ENCODE measurements at regions not wholly inside any gene's neighbourhood (a gene's known extent, or its start where the extent isn't known, plus 50 kb on each side); places are given as distances from the start of the nearest gene placed in this dataset.

DNA sequence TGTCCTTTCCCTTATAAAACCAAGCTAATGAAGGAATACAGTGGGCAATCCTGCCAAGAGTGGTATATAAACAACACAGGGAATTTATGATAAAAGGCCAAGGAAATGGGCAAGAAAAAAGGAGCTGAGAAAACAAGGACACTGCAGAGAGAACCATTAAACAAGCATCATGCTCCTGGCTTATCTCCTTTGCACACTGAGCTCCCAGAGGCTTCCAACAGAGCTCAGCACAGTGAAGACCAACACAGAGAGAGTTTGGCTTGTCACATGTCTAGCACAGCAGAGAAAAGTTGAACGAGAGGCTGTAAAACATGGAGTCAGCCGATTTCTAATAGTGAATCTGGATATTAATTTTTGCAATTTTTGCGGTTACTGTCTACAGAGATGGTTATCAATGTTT, 68.0 kb upstream of the KLF7 start:
- no peaks in the 10 kb centered on the region for H3K9me3 Mint-ChIP-seq
- peaks cover 10 to 15% of the 10 kb centered on the region in 2 donors for H3K4me1 Mint-ChIP-seq
- 90% methylated on average over 3 of the region's 3 CpGs for WGBS (ENCODE audit: insufficient coverage)
- Histone ChIP-seq H3K27me3 (ENCODE audit: control insufficient read depth, insufficient read depth, low read length) (no peaks in the 10 kb centered on the region), H3K4me3 (ENCODE audit: low read length) (no peak overlapping the region), H3K36me3 (ENCODE audit: control insufficient read depth, insufficient read depth, low read length) (no peaks in the 10 kb centered on the region), H3K9me3 (ENCODE audit: control insufficient read depth, insufficient read depth, low read length) (no peaks in the 10 kb centered on the region), H3K27ac (ENCODE audit: low read length) (no peak overlapping the region), H3K4me1 (ENCODE audit: control insufficient read depth, insufficient read depth, low read length) (peaks cover 5% of the 10 kb centered on the region)
- no peak for ATAC-seq
- H3K36me3 Mint-ChIP-seq, result no peaks in the 10 kb centered on the region
- no peak overlapping the region for H3K4me3 Mint-ChIP-seq
- intact Hi-C loops (cut with micrococcal nuclease), result no loop called here
- TF ChIP-seq, protein P1, sequence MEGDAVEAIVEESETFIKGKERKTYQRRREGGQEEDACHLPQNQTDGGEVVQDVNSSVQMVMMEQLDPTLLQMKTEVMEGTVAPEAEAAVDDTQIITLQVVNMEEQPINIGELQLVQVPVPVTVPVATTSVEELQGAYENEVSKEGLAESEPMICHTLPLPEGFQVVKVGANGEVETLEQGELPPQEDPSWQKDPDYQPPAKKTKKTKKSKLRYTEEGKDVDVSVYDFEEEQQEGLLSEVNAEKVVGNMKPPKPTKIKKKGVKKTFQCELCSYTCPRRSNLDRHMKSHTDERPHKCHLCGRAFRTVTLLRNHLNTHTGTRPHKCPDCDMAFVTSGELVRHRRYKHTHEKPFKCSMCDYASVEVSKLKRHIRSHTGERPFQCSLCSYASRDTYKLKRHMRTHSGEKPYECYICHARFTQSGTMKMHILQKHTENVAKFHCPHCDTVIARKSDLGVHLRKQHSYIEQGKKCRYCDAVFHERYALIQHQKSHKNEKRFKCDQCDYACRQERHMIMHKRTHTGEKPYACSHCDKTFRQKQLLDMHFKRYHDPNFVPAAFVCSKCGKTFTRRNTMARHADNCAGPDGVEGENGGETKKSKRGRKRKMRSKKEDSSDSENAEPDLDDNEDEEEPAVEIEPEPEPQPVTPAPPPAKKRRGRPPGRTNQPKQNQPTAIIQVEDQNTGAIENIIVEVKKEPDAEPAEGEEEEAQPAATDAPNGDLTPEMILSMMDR (IDR thresholded peaks at IDR 0.05), result no peak
- no peak for DNase-seq
- H3K27me3 Mint-ChIP-seq (ENCODE audit: low read depth in 2 of 2), result peaks cover 8 to 12% of the 10 kb centered on the region in 2 donors
- no peak overlapping the region for H3K27ac Mint-ChIP-seq

DNA sequence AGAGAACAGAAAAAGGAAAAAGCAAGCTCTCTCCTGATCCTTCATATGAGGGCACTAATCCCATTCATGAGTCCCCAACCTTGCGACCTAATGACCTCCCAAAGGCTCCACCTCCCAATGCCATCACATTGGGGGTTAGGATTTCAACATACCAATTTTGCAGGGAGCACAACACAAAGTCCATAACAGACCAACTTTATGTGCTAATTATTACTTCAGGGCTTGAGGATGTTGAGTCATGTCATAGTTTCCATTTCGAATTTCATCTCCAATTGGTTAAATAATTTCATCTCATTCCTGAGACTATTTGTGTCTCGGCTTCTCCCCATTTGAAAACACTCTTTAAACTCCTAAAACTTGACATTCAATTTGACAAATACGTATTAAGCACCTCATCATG, 69.9 kb upstream of the KLF7 start:
- Mint-ChIP-seq H3K4me1 (peaks cover 11 to 13% of the 10 kb centered on the region in 2 donors), H3K36me3 (no peaks in the 10 kb centered on the region), H3K9me3 (no peaks in the 10 kb centered on the region), H3K4me3 (no peak overlapping the region), H3K27me3 (ENCODE audit: low read depth in 2 of 2) (peaks cover 4 to 12% of the 10 kb centered on the region in 2 donors), H3K27ac (no peak overlapping the region)
- Histone ChIP-seq H3K4me1 (ENCODE audit: control insufficient read depth, insufficient read depth, low read length) (peaks cover 10% of the 10 kb centered on the region), H3K4me3 (ENCODE audit: low read length) (no peak overlapping the region), H3K27me3 (ENCODE audit: control insufficient read depth, insufficient read depth, low read length) (no peaks in the 10 kb centered on the region), H3K36me3 (ENCODE audit: control insufficient read depth, insufficient read depth, low read length) (no peaks in the 10 kb centered on the region), H3K9me3 (ENCODE audit: control insufficient read depth, insufficient read depth, low read length) (no peaks in the 10 kb centered on the region), H3K27ac (ENCODE audit: low read length) (no peak overlapping the region)
- no peak for ATAC-seq
- DNase-seq, result no peak
- 83% methylated on average over 3 of the region's 4 CpGs for WGBS (ENCODE audit: insufficient coverage)
- TF ChIP-seq, protein P1 (IDR thresholded peaks at IDR 0.05), result no peak
- intact Hi-C loops (cut with micrococcal nuclease), result no loop called here

DNA sequence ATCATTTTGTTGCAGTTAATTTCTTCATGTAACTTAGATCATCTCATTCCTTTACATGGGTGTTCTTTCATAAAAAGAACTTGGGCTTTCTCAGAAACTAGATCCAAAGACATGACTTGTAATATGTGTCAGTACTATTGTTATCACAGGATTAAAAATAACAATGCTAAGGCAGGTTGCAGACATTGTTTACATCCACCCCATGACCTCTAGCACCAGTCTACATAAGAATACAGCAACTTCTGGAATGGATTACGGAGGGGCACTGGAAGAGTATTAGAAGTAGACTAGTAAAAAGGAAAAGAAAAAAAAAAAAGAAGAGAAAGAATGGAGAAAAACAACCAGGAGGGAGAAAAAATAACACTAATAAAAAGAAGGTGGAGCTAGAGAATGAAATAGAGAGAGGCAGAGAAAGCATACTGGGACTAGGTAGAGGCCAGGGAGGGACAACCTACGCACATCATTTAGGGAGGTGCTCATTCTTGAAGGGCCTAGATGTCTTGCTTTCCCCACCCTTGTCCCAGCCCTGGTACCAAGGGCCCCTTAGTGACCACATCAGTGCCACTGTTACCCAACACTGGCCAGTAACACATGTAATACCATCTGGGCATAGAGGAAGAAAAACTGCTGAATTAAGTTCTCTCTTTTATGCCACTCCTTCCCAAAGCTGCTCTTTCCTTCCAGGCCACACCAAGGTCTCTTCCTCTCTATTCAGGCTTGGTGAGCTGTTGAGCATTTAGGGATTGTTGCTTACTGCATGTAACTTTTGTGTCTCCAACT, 70.6 kb upstream of the KLF7 start:
- H3K27me3 ChIP-seq (ENCODE audit: control insufficient read depth, insufficient read depth, low read length), result no peaks in the 10 kb centered on the region
- Mint-ChIP-seq H3K36me3 (no peaks in the 10 kb centered on the region), H3K4me3 (no peak overlapping the region), H3K27ac (no peak overlapping the region), H3K9me3 (no peaks in the 10 kb centered on the region), H3K27me3 (ENCODE audit: low read depth in 2 of 2) (peaks cover 3 to 12% of the 10 kb centered on the region in 2 donors), H3K4me1 (peaks cover 6 to 9% of the 10 kb centered on the region in 2 donors)
- no peak for ATAC-seq
- H3K27ac ChIP-seq (ENCODE audit: low read length), result no peak overlapping the region
- H3K36me3 ChIP-seq (ENCODE audit: control insufficient read depth, insufficient read depth, low read length), result no peaks in the 10 kb centered on the region
- TF ChIP-seq, protein P1 (IDR thresholded peaks at IDR 0.05), result no peak
- no peak overlapping the region for H3K4me3 ChIP-seq (ENCODE audit: low read length)
- intact Hi-C loops (cut with micrococcal nuclease), result no loop called here
- WGBS (ENCODE audit: insufficient coverage), result 89% methylated on average over 2 of the region's 2 CpGs
- no peaks in the 10 kb centered on the region for H3K9me3 ChIP-seq (ENCODE audit: control insufficient read depth, insufficient read depth, low read length)
- DNase-seq, result no peak
- H3K4me1 ChIP-seq (ENCODE audit: control insufficient read depth, insufficient read depth, low read length), result peaks cover 15% of the 10 kb centered on the region

Measured in natural killer cell (primary cell).